Left kidney (tissue), 1 donor: ENCODE measurements at regions not wholly inside any gene's neighbourhood (a gene's known extent, or its start where the extent isn't known, plus 50 kb on each side); places are given as distances from the start of the nearest gene placed in this dataset.
"Not testable (repeated sequence)": the region's sequence is repeated elsewhere in the genome, so short reads cannot be mapped to it uniquely, and the experiment has no call there.

Experiments used
- DNase-seq: peaks from one replicate; pipeline ENCODE4 v3.0.0-alpha.2; 2013

DNA sequence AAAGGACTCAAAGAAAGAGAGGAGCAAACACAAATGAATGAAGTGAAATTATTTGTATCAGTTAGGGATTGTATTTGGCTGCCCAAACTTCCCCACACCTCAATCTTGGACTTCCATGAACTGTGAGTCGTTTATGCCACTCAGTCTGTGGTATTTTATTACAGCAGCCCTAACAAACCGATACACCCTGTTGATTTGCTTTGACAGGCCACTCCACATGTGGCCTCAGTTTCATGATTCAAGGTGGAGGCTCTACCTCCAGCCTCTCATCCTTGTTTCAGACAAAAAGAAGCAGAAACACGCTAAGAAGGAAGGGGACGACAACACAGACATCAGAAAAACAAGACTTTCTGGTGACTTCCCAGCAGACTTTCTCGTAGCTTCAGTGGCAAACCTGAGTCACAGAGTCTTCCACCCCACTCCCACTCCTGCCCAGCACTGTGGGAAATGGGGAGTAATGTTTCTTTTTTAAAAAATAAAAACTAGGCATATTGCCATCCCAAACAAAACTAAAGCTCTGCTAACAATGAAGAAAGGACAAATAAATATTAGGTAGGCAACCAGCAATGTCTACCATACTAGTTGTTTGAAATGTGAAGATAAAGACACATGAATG is 52.2 kb upstream of the ABCA1 start:
- no peak for DNase-seq

- no peak for DNase-seq
These were observed 53.7 kb upstream of the ABCA1 start for GRCh38 chr9:104981543-104982129.

DNA sequence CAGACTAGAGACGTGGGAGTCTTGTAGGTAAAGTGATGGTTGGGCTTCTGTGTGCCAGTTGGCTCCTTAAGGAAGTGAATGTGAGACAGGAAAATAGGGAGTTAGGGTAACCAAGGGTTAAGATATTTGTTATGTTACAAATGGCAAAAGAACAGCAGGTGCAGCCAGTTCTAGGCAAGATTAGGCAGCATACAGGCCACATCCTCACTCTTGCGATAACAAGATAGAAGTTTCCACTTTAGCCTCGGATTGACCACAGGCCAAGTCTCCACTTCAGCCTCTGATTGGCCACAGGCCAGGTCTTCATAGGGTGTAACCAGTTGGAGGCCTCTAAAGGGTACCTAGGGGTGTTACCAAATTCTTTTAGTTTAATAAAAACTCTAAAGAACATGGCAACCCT is 54.6 kb upstream of the ABCA1 start:
- no peak for DNase-seq

DNA sequence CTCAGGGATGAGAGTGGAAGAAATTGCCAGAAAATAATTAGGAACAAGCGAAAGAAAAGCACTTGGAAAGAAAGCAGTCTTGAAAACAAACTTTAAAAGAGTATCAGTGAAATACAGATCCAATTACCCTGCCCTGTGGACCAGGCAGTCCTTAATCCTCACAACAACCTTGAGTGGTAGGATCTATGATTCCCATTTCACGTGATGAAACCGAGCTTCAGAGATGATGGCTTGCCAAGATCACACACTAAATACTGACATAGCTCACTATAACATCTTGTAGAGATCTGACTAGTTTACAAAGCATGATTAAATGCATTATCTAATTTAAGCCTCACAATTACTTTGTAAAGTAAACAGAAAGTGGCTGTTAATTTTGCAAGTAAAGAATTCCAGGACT is 55.5 kb upstream of the ABCA1 start:
- no peak for DNase-seq

DNA sequence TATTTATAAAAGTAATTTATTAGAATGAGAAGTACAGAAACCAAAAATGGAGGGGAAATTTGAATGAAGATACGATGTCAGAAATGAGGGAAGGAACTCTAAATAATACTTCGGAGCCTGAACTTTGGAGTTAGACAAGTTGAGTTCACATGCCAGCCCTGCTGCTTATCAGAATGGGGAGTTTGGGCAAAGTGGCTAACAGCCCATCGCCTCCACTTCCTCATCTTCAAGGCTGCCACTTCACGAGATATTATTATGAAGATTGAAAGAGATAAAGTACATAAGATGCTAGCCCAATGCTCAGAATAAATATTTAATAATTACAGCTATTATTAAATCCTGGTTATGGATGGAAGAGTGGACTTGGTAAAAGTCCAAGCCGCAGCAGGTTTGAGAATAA is 56.2 kb upstream of the ABCA1 start:
- no peak for DNase-seq

DNA sequence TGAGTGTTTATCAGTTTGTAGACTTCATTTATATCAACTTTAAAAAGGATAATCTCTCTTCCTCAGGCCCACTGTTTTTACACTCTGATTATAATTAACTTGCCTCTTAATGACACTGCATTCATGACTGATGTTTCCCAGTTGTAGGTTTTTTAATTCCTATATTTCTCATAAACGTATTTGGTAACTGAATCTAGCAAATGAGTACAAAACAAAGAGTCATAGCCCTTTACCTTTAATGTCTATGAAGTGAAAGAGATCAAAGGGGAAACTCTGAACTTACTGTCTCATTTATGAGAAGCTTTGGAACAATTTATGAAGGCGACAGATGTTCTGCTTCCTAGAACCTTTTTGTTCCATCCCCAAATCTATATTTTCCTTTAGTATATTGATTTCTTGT is 56.6 kb upstream of the ABCA1 start:
- no peak for DNase-seq

DNA sequence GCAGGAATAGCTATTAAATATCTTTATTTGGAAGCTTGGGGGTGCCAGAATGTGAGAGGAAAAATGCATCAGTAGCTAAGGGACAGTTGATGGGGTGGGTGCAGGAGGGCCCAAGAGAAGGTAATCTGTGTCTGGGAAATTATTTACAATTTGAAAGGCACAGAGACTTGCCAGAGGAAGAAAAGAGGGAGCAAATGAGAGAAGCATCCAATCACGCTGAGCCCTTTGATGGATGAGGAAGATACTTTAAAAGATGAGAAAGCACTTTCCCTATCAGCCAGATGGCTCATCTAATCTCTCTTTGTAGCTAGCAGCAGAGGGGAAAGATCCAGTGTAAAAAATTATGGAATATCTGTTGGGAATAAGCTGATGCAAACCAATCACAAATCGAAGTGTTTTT is 57.0 kb upstream of the ABCA1 start:
- no peak for DNase-seq

GRCh38 chr9:104986096-104986495 is 58.1 kb upstream of the ABCA1 start:
- DNase-seq, result no peak

DNA sequence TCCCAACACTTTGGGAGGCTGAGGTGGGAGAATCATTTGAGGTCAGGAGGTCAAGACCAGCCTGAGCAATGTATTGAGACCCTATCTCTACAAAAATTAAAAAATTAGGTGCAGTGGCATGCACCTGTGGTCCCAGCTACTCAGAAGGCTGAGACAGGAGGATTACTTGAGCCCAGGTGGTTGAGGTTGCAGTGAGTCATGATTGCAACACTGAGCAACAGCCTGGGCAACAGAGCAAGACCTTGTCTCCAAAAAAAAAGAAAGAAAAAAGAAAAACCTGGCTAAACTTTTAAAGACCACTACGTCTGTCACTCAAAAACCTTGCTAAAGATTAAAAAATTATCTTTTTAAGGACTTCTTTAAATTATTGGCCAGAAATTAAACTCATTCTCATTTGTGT is 59.8 kb upstream of the ABCA1 start:
- no peak for DNase-seq

DNA sequence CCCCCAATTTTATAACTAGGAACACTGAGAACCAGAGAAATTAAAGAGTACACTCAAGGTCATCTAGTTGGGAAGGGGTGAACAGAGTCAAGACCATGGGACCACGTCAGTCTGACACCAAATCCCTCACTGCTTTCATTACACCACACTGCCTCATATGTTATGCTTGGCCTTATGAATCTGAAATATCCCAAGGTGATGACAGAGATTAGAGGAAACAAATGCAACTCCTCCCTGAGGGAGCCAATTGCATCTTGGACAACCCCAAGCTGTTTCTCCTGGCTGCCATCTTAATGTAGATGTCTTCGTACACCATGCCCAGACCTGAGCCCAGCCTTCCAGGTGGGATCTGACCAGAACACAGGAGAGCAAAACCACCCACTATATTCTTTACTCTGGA is 60.6 kb upstream of the ABCA1 start:
- no peak for DNase-seq

GRCh38 chr9:104991144-104991953 is 63.4 kb upstream of the ABCA1 start:
- DNase-seq, result peak; percentile 76

GRCh38 chr9:104992659-104993058 is 64.7 kb upstream of the ABCA1 start:
- no peak for DNase-seq

DNA sequence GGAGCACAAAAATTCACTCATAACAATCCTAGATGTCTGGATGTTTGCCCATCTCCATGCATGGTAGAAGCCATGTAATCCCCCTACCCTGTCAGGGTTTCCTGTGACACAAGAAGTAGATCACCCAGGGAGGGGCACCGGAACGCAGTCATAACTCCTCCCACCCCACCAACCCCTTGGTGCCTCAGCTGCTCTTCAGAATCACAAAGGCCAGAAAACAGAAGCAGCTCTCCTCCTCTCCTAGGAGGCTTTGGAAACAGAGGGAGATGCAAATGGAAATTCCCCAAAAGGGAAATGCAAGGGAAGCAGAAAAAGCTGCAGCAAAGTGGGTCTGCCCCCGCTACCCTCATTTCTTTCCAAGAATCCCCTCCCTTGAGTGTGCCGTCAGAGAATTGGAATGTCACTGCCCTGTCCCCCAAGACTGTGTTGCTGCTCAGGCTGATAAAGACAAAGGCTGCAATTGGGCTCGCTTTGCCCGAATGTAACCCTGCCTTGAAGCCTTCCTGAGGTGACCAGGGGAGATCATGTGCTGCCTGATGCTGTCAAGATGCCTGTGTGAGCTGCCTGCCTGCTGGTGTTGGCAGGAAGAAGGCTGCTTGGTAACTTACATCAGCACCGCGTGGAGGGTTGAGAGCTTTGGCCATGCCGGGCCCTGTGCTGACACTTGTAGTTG is 65.5 kb upstream of the ABCA1 start:
- peak; percentile 34 for DNase-seq

DNA sequence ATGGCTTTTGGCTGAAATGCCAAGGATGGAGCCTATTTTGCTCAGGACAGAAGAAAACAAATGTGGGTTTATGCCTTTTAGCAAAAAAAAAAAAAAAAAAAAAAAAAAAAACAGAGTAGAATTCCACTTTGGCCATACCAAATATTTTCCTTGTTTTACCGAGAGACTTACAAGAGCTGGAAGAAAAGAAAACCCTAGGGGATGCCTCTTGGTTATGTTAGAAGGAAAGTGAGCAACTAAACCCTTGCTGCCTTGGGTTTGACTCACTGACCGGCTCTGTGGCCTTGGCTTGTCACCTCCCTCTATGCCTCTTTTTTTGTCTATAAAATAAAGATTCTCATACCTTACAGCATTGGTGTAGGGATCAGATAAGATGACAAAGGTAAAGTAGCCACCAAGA is 69.6 kb upstream of the ABCA1 start:
- DNase-seq, result no peak

GRCh38 chr9:104999136-104999535 is 71.2 kb upstream of the ABCA1 start:
- no peak for DNase-seq

DNA sequence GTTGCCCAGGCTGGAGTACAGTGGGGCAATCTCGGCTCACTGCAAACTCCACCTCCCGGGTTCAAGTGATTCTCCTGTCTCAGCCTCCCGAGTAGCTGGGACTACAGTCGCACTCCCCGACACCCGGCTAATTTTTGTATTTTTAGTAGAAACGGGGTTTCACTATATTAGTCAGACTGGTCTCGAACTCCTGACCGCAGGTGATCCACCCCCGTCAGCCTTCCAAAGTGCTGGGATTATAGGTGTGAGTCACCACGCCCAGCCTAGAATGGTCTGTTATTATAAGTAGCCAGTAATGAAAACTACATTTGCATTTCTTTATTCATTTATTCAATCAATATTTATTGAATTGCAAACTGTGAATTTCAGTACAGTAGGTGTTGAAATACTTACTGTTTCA is 72.6 kb upstream of the ABCA1 start:
- not testable (repeated sequence) for DNase-seq

DNA sequence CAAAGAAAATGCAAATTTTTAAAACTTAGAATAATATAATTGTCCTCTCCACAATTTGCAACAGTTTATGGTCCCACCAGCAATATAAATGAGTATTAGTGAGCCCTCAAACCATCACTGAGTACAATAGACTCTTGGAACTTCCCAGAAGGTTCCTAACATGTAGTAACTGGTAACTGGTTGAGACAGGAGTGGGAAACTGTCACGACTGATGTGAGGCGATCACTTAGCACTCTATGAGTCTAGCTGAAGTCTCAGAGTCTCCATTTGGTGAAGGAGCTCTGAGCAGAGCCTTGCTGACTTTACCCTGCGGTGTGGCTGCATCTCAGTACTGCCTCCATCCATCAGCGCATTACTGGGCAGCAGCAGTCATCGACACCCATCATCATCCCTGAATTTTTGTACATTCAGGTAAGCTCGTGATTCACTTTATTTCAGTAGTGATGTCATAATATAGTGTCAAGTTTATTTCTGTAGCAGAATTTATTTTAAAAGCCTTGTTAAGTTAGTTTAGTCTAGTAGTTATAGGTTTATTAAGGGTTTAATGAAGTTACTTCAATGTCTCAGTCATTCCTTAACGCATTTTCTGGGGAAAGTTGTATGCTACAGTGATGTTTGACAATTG is 76.6 kb upstream of the ABCA1 start:
- DNase-seq, result no peak

DNA sequence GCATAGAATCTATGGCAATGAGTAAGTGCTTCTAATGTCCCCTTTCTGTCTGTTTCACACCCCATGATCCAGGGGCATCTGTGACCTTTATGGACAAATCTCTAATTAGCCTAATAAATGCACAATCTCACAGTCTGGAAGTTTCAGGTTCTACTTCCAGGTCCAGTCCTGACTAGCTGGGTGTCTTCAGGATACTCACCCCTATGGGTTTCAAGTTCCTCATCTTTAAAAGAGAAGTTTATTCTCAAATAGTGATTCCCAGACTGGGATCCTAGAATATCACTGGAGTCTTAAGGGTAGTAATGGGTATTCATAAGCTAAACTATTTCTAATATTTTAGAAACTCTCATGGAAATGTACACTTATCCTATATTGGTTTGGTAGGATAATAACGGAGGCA is 77.2 kb upstream of the ABCA1 start:
- no peak for DNase-seq

DNA sequence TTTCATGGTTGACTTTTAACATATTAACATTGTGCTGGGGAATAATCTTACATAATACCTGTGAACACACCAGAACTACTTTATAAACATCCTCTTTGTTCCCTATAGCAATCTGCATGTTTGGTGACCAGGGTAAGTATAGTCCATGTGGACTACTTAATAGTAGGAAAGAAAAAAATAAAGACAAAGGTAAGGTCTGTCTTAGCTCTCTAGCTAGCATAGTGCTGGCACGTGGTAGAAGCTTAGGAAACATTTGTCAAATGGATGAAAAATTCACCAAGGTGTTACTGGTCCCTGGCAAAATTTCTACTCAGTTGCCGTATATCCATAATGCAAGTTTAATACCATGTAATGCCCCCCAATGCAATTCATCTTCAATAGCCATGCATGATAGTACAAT is 78.6 kb upstream of the ABCA1 start:
- no peak for DNase-seq

DNA sequence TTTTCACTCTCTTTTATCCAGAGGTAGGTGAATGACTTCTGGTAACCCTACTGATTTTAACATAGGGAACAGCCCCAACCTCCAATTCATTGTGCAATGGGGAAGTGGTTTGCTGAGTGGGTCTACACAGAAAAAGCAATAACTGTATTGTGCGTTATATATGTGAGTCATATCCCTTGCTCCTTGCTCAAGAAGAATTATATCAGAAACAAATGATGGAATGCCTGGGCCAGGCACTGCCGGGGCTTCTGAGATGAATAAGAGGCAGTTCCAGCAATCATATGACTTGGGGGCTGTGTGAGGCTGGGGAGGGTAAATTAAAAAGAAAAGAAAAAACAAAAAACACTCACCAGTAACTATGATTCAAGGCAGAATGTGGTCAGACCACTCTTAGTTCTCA is 79.2 kb upstream of the ABCA1 start:
- no peak for DNase-seq

- DNase-seq, result not testable (repeated sequence)
These were observed 82.1 kb upstream of the ABCA1 start for GRCh38 chr9:105010089-105010488.

- DNase-seq, result no peak
These were observed 94.0 kb upstream of the ABCA1 start for GRCh38 chr9:105021917-105022316.

- not testable (repeated sequence) for DNase-seq
These were observed 94.6 kb upstream of the ABCA1 start for GRCh38 chr9:105022545-105022944.
